KMS-11 (cell line): ENCODE measurements at regions not wholly inside any gene's neighbourhood (a gene's known extent, or its start where the extent isn't known, plus 50 kb on each side); places are given as distances from the start of the nearest gene placed in this dataset.

Experiments used
- H2AFZ ChIP-seq: fragments of 200-600 bp; sonication (generic); 2 replicates; pipeline ENCODE4 v1.6.1; 2016; ENCODE audit warnings: antibody characterized with exemption, mixed run types, low read depth
- H3K27ac ChIP-seq: fragments of 200-600 bp; sonication (generic); 2 replicates; pipeline ENCODE4 v1.6.1; 2016; ENCODE audit warnings: mild to moderate bottlenecking, mixed run types
- H3K27me3 ChIP-seq: fragments of 200-600 bp; sonication (generic); 2 replicates; pipeline ENCODE4 v1.6.1; 2017; ENCODE audit warnings: mild to moderate bottlenecking, low read depth, mixed run types, moderate library complexity; ENCODE audit not compliant: insufficient read depth
- H3K36me3 ChIP-seq: fragments of 200-600 bp; sonication (generic); 2 replicates; pipeline ENCODE4 v1.6.1; 2017; ENCODE audit warnings: mild to moderate bottlenecking, mixed run types; ENCODE audit not compliant: insufficient read depth
- H3K4me1 ChIP-seq: fragments of 200-600 bp; sonication (generic); 2 replicates; pipeline ENCODE4 v1.6.1; 2016; ENCODE audit warnings: mild to moderate bottlenecking, low read depth, mixed run types; ENCODE audit not compliant: poor library complexity, severe bottlenecking
- H3K4me2 ChIP-seq: fragments of 200-600 bp; sonication (generic); 2 replicates; pipeline ENCODE4 v1.7.0; 2016; ENCODE audit warnings: mild to moderate bottlenecking, mixed run types
- H3K4me3 ChIP-seq: fragments of 200-600 bp; sonication (generic); IDR thresholded peaks from 2 replicates; pipeline ENCODE4 v1.6.1; 2017; ENCODE audit warnings: low read depth, low read length, mixed read lengths; ENCODE audit not compliant: insufficient read depth
- H3K79me2 ChIP-seq: fragments of 200-600 bp; sonication (generic); 2 replicates; pipeline ENCODE4 v1.6.1; 2016; ENCODE audit warnings: low read depth, mixed run types; ENCODE audit not compliant: insufficient read depth
- H3K9ac ChIP-seq: fragments of 200-600 bp; sonication (generic); 2 replicates; pipeline ENCODE4 v1.6.1; 2016; ENCODE audit warnings: mild to moderate bottlenecking, mixed run types
- H4K20me1 ChIP-seq: fragments of 200-600 bp; sonication (generic); 2 replicates; pipeline ENCODE4 v1.6.1; 2016; ENCODE audit warnings: mild to moderate bottlenecking, mixed run types; ENCODE audit not compliant: insufficient read depth
- TF ChIP-seq, protein P1 (sequence below): fragments of 200-600 bp; sonication (generic); conservative IDR thresholded peaks from 2 replicates; pipeline ENCODE4 v1.6.1; 2017; ENCODE audit warnings: low read depth, mild to moderate bottlenecking, antibody characterized with exemption, low read length, moderate library complexity, mixed read lengths

DNA sequence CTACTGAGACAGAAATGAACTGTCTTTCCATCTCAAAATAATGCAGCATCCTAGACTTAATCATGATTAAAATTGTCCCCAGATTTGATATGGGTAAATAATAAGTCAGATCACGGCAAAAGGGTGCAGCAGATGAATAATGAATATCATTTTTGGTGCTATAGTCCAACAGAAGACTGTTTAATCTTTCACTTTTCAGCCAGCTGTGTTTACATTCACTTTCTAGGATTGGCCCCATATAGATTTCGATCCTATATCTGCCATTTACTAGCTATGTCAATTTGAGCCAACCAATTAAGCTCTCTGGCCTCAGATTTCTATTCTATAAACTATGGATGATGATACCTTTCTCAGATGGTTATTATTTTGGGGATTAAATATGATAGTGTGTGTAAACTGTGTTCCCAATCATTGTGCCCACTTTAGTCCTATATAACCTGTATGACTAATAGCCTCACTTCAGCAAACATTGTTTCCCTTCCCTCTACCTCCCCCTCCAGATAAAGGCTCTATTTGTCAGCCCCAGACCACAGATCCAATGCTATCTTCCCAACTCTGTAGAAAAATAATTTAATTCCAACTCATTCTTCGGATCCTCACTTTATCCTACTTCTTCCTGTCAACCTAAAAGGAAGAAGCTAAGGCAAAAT is 53.6 kb upstream of the NT5E start:
- H3K4me3 ChIP-seq: no peak overlapping the region
- no peak overlapping the region for H3K4me2 ChIP-seq
- H3K36me3 ChIP-seq: no peaks in the 10 kb centered on the region
- no peaks in the 10 kb centered on the region for H3K27me3 ChIP-seq
- H3K9ac ChIP-seq: no peak overlapping the region
- TF ChIP-seq, protein P1, sequence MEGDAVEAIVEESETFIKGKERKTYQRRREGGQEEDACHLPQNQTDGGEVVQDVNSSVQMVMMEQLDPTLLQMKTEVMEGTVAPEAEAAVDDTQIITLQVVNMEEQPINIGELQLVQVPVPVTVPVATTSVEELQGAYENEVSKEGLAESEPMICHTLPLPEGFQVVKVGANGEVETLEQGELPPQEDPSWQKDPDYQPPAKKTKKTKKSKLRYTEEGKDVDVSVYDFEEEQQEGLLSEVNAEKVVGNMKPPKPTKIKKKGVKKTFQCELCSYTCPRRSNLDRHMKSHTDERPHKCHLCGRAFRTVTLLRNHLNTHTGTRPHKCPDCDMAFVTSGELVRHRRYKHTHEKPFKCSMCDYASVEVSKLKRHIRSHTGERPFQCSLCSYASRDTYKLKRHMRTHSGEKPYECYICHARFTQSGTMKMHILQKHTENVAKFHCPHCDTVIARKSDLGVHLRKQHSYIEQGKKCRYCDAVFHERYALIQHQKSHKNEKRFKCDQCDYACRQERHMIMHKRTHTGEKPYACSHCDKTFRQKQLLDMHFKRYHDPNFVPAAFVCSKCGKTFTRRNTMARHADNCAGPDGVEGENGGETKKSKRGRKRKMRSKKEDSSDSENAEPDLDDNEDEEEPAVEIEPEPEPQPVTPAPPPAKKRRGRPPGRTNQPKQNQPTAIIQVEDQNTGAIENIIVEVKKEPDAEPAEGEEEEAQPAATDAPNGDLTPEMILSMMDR: no peak
- no peak overlapping the region for H3K27ac ChIP-seq
- H2AFZ ChIP-seq: no peak overlapping the region
- H3K4me1 ChIP-seq: no peaks in the 10 kb centered on the region
- no peaks in the 10 kb centered on the region for H4K20me1 ChIP-seq
- H3K79me2 ChIP-seq: no peaks in the 10 kb centered on the region

- no peak overlapping the region for H3K27ac ChIP-seq
- H3K27me3 ChIP-seq: no peaks in the 10 kb centered on the region
- H3K9ac ChIP-seq: no peak overlapping the region
- no peak overlapping the region for H2AFZ ChIP-seq
- no peaks in the 10 kb centered on the region for H3K4me1 ChIP-seq
- no peak overlapping the region for H3K4me2 ChIP-seq
- H3K79me2 ChIP-seq: no peaks in the 10 kb centered on the region
- TF ChIP-seq, protein P1: no peak
- no peaks in the 10 kb centered on the region for H4K20me1 ChIP-seq
- no peaks in the 10 kb centered on the region for H3K36me3 ChIP-seq
- H3K4me3 ChIP-seq: no peak overlapping the region
These were observed 54.1 kb upstream of the NT5E start for GRCh38 chr6:85395746-85396145.

DNA sequence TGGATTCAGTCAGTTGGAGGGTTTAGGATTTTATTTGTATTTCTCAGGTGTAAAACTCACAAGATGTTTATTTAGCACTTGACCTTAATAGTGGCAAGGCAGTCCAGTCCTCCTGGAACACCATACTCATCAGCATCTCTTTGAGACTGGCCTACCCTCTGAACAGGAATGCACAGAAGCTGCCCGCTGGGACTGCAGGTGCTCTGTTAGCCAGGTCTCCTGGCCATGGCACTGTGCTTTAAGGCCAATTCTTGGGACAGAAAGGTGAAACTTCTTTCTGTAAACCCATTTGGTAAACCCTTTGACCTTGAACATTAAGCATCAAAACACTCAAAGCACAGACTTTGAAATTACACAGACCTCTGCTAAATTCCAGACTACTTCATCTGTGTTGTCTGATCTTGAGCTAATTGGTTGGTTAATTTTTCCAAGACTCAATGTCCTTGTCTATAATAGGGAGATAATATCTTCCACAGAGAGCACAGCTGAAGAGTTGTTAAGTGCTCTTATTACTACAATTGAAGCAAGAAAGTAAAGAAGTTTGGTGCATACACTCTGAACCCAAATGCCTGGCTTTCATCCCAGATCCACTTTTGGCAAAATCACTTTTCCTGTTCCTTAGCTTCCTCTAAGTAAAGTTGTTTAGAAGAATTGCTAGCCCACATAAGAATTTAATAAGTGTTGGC is 54.9 kb upstream of the NT5E start:
- Histone ChIP-seq H3K79me2 (no peaks in the 10 kb centered on the region), H3K9ac (no peak overlapping the region), H2AFZ (no peak overlapping the region), H4K20me1 (no peaks in the 10 kb centered on the region), H3K4me3 (no peak overlapping the region), H3K36me3 (no peaks in the 10 kb centered on the region), H3K4me1 (no peaks in the 10 kb centered on the region), H3K27ac (no peak overlapping the region), H3K4me2 (no peak overlapping the region), H3K27me3 (no peaks in the 10 kb centered on the region)
- TF ChIP-seq, protein P1: no peak

GRCh38 chr6:85394199-85394598 is 55.7 kb upstream of the NT5E start:
- Histone ChIP-seq H3K27ac (no peak overlapping the region), H3K4me2 (no peak overlapping the region), H3K4me1 (no peaks in the 10 kb centered on the region), H2AFZ (no peak overlapping the region), H3K9ac (no peak overlapping the region), H3K36me3 (no peaks in the 10 kb centered on the region), H4K20me1 (no peaks in the 10 kb centered on the region), H3K27me3 (no peaks in the 10 kb centered on the region), H3K4me3 (no peak overlapping the region), H3K79me2 (no peaks in the 10 kb centered on the region)
- TF ChIP-seq, protein P1: no peak
